ENCODE measurements at regions not wholly inside any gene's neighbourhood (a gene's known extent, or its start where the extent isn't known, plus 50 kb on each side); places are given as distances from the start of the nearest gene placed in this dataset.

- TF ChIP-seq CTCF (IDR thresholded peaks at IDR 0.05; ENCODE audit: low read depth, low read length, missing input control) (no peak), SP1 (IDR thresholded peaks at IDR 0.05) (no peak), JUND (IDR thresholded peaks at IDR 0.05) (no peak), MAX (IDR thresholded peaks at IDR 0.05) (no peak)
Observed at GRCh38 chr7:85805656-85806055, 618.8 kb upstream of the SEMA3D start.

Measured in liver (tissue), 3 donors.